H1 (cell line): ENCODE measurements at regions not wholly inside any gene's neighbourhood (a gene's known extent, or its start where the extent isn't known, plus 50 kb on each side); places are given as distances from the start of the nearest gene placed in this dataset.

Source experiments
- CHD1 ChIP-seq: IDR thresholded peaks from 2 replicates; pipeline ENCODE4 v1.6.1; 2012; ENCODE audit warnings: low read depth, low read length, improper control_type of control experiment
- MAFK ChIP-seq: IDR thresholded peaks from 2 replicates; pipeline ENCODE4 v1.6.1; 2012; ENCODE audit warnings: low read depth, mild to moderate bottlenecking, improper control_type of control experiment, low read length
- PHF8 ChIP-seq: fragments of 200-600 bp; sonication (generic); conservative IDR thresholded peaks from 2 replicates; pipeline ENCODE4 v1.7.1; 2012; ENCODE audit warnings: low read depth, mild to moderate bottlenecking, inconsistent platforms, low read length, moderate library complexity
- POLR2AphosphoS5 ChIP-seq: IDR thresholded peaks from 2 replicates; pipeline ENCODE4 v1.6.1; 2011; ENCODE audit warnings: low read depth, low read length
- RNF2 ChIP-seq: fragments of 200-900, 300-1000 bp; sonication (generic); IDR thresholded peaks from 2 replicates; pipeline ENCODE4 v1.7.1; 2016; ENCODE audit warnings: borderline replicate concordance, low read depth, mild to moderate bottlenecking, antibody characterized with exemption, low read length; ENCODE audit not compliant: poor library complexity, severe bottlenecking; ENCODE audit errors: missing control alignments
- SIRT6 ChIP-seq: IDR thresholded peaks from one replicate; pipeline ENCODE4 v1.7.1; 2012; ENCODE audit warnings: low read length, inconsistent platforms
- SIX5 ChIP-seq: IDR thresholded peaks from 2 replicates; pipeline ENCODE4 v1.6.1; 2011; ENCODE audit warnings: mild to moderate bottlenecking, low read depth, low read length
- SP1 ChIP-seq: IDR thresholded peaks from 2 replicates; pipeline ENCODE4 v1.6.1; 2011; ENCODE audit warnings: low read depth, low read length
- SUZ12 ChIP-seq: fragments of 200-600 bp; sonication (generic); IDR thresholded peaks from 2 replicates; pipeline ENCODE4 v1.6.1; 2012; ENCODE audit warnings: mild to moderate bottlenecking, inconsistent platforms, low read length, moderate library complexity, mixed read lengths
- ZNF274 ChIP-seq: IDR thresholded peaks from 2 replicates; pipeline ENCODE4 v1.7.0; 2012; ENCODE audit warnings: low read length, borderline replicate concordance; ENCODE audit errors: extremely low read depth
- TF ChIP-seq, protein P1 (sequence below): fragments of 300-600 bp; sonication (generic); IDR thresholded peaks from 2 replicates; pipeline ENCODE4 v1.7.1; 2012; ENCODE audit warnings: low read length, moderate library complexity, mild to moderate bottlenecking, inconsistent platforms; ENCODE audit not compliant: insufficient replicate concordance

DNA sequence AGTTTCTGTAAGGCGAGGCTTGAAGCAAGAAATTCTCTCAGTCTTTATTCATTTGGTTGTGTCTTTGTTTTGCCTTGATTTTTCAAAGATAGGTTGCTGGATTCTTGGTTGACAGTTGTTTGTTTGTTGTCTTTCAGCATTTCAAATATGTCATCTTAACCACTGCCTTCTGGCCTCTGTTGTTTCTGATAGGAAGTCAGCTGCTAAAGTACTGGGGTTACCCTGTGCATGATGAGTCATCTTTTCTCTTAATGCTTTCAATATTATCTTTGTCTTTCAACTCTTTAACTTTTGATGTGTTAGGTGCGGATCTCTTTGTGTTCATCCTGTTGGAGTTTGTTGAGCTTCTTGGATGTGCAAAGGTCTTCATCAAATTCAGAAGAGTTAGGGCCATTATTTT is 1571.3 kb downstream of the MAT2B start (continued):
- TF ChIP-seq, protein P1, sequence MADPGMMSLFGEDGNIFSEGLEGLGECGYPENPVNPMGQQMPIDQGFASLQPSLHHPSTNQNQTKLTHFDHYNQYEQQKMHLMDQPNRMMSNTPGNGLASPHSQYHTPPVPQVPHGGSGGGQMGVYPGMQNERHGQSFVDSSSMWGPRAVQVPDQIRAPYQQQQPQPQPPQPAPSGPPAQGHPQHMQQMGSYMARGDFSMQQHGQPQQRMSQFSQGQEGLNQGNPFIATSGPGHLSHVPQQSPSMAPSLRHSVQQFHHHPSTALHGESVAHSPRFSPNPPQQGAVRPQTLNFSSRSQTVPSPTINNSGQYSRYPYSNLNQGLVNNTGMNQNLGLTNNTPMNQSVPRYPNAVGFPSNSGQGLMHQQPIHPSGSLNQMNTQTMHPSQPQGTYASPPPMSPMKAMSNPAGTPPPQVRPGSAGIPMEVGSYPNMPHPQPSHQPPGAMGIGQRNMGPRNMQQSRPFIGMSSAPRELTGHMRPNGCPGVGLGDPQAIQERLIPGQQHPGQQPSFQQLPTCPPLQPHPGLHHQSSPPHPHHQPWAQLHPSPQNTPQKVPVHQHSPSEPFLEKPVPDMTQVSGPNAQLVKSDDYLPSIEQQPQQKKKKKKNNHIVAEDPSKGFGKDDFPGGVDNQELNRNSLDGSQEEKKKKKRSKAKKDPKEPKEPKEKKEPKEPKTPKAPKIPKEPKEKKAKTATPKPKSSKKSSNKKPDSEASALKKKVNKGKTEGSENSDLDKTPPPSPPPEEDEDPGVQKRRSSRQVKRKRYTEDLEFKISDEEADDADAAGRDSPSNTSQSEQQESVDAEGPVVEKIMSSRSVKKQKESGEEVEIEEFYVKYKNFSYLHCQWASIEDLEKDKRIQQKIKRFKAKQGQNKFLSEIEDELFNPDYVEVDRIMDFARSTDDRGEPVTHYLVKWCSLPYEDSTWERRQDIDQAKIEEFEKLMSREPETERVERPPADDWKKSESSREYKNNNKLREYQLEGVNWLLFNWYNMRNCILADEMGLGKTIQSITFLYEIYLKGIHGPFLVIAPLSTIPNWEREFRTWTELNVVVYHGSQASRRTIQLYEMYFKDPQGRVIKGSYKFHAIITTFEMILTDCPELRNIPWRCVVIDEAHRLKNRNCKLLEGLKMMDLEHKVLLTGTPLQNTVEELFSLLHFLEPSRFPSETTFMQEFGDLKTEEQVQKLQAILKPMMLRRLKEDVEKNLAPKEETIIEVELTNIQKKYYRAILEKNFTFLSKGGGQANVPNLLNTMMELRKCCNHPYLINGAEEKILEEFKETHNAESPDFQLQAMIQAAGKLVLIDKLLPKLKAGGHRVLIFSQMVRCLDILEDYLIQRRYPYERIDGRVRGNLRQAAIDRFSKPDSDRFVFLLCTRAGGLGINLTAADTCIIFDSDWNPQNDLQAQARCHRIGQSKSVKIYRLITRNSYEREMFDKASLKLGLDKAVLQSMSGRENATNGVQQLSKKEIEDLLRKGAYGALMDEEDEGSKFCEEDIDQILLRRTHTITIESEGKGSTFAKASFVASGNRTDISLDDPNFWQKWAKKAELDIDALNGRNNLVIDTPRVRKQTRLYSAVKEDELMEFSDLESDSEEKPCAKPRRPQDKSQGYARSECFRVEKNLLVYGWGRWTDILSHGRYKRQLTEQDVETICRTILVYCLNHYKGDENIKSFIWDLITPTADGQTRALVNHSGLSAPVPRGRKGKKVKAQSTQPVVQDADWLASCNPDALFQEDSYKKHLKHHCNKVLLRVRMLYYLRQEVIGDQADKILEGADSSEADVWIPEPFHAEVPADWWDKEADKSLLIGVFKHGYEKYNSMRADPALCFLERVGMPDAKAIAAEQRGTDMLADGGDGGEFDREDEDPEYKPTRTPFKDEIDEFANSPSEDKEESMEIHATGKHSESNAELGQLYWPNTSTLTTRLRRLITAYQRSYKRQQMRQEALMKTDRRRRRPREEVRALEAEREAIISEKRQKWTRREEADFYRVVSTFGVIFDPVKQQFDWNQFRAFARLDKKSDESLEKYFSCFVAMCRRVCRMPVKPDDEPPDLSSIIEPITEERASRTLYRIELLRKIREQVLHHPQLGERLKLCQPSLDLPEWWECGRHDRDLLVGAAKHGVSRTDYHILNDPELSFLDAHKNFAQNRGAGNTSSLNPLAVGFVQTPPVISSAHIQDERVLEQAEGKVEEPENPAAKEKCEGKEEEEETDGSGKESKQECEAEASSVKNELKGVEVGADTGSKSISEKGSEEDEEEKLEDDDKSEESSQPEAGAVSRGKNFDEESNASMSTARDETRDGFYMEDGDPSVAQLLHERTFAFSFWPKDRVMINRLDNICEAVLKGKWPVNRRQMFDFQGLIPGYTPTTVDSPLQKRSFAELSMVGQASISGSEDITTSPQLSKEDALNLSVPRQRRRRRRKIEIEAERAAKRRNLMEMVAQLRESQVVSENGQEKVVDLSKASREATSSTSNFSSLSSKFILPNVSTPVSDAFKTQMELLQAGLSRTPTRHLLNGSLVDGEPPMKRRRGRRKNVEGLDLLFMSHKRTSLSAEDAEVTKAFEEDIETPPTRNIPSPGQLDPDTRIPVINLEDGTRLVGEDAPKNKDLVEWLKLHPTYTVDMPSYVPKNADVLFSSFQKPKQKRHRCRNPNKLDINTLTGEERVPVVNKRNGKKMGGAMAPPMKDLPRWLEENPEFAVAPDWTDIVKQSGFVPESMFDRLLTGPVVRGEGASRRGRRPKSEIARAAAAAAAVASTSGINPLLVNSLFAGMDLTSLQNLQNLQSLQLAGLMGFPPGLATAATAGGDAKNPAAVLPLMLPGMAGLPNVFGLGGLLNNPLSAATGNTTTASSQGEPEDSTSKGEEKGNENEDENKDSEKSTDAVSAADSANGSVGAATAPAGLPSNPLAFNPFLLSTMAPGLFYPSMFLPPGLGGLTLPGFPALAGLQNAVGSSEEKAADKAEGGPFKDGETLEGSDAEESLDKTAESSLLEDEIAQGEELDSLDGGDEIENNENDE: no peak
- TF ChIP-seq RNF2 (no peak), SP1 (no peak), SIRT6 (no peak), PHF8 (no peak), SIX5 (no peak), CHD1 (no peak), POLR2AphosphoS5 (no peak), MAFK (no peak), ZNF274 (no peak), SUZ12 (no peak)
- TF ChIP-seq, all 59 proteins: peak for 0
